ENCODE measurements at regions not wholly inside any gene's neighbourhood (a gene's known extent, or its start where the extent isn't known, plus 50 kb on each side); places are given as distances from the start of the nearest gene placed in this dataset.

DNA sequence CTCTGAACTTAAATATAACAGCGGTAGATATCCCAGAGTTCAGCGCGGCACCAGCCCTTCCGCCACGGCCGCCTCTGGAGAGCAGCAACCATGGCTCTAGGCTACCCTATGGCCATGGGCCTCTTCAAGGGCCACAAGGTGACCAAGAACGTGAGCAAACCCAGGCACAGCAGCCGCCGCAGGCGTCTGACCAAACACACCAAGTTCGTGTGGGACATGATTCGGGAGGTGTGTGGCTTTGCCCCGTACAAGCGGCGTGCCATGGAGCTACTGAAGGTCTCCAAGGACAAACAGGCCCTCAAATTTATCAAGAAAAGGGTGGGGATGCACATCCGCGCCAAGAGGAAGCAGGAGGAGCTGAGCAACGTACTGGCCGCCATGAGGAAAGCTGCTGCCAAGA, 229.0 kb downstream of the ACTL7B start:
- H3K9me3 ChIP-seq (ENCODE audit: control insufficient read depth in 5 of 5, low read length in 5 of 5) = no peaks in the 10 kb centered on the region
- no peaks in the 10 kb centered on the region for H3K36me3 ChIP-seq (ENCODE audit: control insufficient read depth in 5 of 5, insufficient read depth in 5 of 5, low read length in 5 of 5)
- H3K4me1 ChIP-seq (ENCODE audit: control insufficient read depth in 5 of 5, insufficient read depth in 5 of 5, low read length in 5 of 5) = no peaks in the 10 kb centered on the region
- H3K4me3 ChIP-seq (ENCODE audit: low read depth in 1 of 5, low read length in 5 of 5) = no peak overlapping the region
- no peaks in the 10 kb centered on the region for H3K27me3 ChIP-seq (ENCODE audit: control insufficient read depth in 5 of 5, insufficient read depth in 4 of 5, low read length in 5 of 5)
- no peak overlapping the region for H3K27ac ChIP-seq (ENCODE audit: low read depth, low read length)
- H3K9ac ChIP-seq (ENCODE audit: low read length in 5 of 5) = no peak overlapping the region

DNA sequence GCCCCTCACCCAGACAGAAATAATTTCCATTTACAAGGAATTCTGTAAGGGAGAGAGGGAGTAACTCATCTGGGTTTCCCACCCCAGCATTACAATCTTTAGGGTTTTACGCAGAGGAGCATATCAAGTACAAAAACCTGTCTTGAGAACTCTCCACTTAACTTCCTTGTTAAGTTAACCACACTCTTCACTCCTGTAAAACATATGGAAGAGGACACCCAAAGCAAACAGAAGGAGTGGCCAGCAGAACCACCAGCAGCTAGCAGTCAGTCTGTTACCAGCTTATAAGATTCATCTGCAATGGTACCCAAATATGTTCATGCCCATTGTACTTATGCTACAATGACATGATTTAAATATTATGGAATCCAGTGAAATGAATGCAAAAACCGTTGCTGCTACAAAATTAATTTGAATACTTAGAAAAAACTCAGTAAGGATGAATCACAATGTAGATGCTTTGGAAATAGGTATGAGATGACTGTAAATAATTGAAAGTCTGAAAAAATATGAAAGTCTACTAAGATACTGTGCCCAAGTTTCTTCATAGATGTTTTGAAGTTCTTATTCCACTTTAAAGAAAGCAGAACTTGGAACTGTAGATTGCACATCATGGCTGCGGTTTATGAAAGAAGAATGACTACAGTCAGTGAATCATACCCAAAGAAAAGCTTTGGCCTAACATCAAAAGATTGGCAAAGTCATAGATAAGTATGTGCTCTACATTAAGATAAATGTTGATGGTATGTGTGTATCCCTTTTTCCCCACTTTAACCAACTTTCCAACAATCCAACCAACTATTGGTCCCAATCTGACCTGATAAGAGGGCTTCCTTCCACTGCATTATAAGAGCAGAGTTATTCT, 233.6 kb downstream of the ACTL7B start:
- no peaks in the 10 kb centered on the region for H3K27me3 ChIP-seq (ENCODE audit: control insufficient read depth in 5 of 5, insufficient read depth in 4 of 5, low read length in 5 of 5)
- H3K27ac ChIP-seq (ENCODE audit: low read depth, low read length) = no peak overlapping the region
- no peak overlapping the region for H3K9ac ChIP-seq (ENCODE audit: low read length in 5 of 5)
- no peaks in the 10 kb centered on the region for H3K36me3 ChIP-seq (ENCODE audit: control insufficient read depth in 5 of 5, insufficient read depth in 5 of 5, low read length in 5 of 5)
- no peaks in the 10 kb centered on the region for H3K4me1 ChIP-seq (ENCODE audit: control insufficient read depth in 5 of 5, insufficient read depth in 5 of 5, low read length in 5 of 5)
- no peak overlapping the region for H3K4me3 ChIP-seq (ENCODE audit: low read depth in 1 of 5, low read length in 5 of 5)
- no peaks in the 10 kb centered on the region for H3K9me3 ChIP-seq (ENCODE audit: control insufficient read depth in 5 of 5, low read length in 5 of 5)

DNA sequence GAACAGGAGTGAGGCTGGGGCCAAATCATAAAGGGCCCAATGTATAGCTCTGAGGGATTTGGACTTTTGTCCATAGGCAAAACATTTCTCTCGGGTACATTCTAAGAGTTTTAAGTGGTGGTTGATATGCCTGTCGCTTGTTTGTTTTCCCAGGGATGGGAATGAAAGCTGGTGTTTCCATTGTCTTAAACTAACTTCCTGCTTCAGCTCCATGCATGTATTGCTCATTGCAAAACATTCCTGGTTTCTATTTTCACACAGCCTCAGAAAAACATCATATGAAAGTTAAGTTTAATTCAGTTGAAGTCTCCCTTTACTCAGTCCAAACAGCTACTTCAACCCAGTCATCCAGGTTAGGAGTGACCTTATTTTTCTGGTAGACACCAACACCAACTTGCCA, 235.0 kb downstream of the ACTL7B start:
- Histone ChIP-seq H3K36me3 (ENCODE audit: control insufficient read depth in 5 of 5, insufficient read depth in 5 of 5, low read length in 5 of 5) (no peaks in the 10 kb centered on the region), H3K9me3 (ENCODE audit: control insufficient read depth in 5 of 5, low read length in 5 of 5) (no peaks in the 10 kb centered on the region), H3K27me3 (ENCODE audit: control insufficient read depth in 5 of 5, insufficient read depth in 4 of 5, low read length in 5 of 5) (no peaks in the 10 kb centered on the region), H3K4me3 (ENCODE audit: low read depth in 1 of 5, low read length in 5 of 5) (no peak overlapping the region), H3K9ac (ENCODE audit: low read length in 5 of 5) (no peak overlapping the region), H3K27ac (ENCODE audit: low read depth, low read length) (no peak overlapping the region), H3K4me1 (ENCODE audit: control insufficient read depth in 5 of 5, insufficient read depth in 5 of 5, low read length in 5 of 5) (no peaks in the 10 kb centered on the region)

DNA sequence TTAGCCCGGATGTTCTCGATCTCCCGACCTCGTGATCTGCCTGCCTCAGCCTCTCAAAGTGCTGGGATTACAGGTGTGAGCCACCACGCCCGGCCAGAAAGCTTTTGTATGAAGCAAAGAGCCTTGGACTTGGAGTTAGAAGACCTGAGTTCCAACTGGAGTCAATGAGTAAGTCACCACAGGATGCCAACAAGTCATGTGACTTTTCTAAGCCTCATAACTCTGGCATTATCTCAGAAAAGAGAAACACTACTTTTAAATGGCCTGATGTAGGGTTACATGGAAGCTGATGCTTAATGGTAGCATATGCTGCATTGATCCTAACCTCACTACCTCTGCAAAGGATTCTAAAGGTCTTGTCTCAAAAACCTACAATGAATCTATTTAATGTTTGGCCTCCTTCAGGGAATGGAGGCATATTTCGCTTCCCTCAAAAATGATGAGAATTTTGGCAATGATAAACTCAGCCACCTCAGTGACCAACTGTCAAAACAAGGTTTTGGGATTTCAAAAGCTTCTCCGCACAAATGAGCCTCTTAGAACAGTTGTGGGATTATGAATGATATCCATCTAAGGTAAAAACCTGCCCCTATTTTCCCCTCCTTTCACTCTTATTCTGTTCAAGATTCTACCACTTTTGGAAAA, 236.8 kb downstream of the ACTL7B start:
- Histone ChIP-seq H3K27ac (ENCODE audit: low read depth, low read length) (no peak overlapping the region), H3K36me3 (ENCODE audit: control insufficient read depth in 5 of 5, insufficient read depth in 5 of 5, low read length in 5 of 5) (no peaks in the 10 kb centered on the region), H3K9ac (ENCODE audit: low read length in 5 of 5) (no peak overlapping the region), H3K27me3 (ENCODE audit: control insufficient read depth in 5 of 5, insufficient read depth in 4 of 5, low read length in 5 of 5) (no peaks in the 10 kb centered on the region), H3K4me1 (ENCODE audit: control insufficient read depth in 5 of 5, insufficient read depth in 5 of 5, low read length in 5 of 5) (no peaks in the 10 kb centered on the region), H3K9me3 (ENCODE audit: control insufficient read depth in 5 of 5, low read length in 5 of 5) (no peaks in the 10 kb centered on the region), H3K4me3 (ENCODE audit: low read depth in 1 of 5, low read length in 5 of 5) (no peak overlapping the region)

DNA sequence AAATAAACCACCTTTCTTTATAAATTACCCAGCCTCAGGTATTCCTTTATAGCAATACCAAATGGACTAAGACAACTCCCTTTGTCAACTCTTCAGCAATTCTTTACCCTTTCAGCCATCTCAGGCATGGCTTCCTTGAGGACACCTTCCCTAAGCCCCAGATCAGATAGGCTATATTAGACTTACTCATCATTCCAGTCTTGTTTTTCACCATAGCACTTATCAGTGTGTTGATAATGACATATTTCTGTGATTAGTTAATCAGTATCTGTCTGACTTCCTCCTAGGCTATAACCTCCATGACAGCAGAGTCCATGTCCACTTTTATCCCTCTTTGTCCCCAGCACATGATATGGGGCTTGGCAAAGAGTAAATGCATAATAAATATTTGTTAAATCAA, 238.1 kb downstream of the ACTL7B start:
- no peak overlapping the region for H3K27ac ChIP-seq (ENCODE audit: low read depth, low read length)
- no peaks in the 10 kb centered on the region for H3K36me3 ChIP-seq (ENCODE audit: control insufficient read depth in 5 of 5, insufficient read depth in 5 of 5, low read length in 5 of 5)
- H3K9ac ChIP-seq (ENCODE audit: low read length in 5 of 5) = no peak overlapping the region
- no peaks in the 10 kb centered on the region for H3K9me3 ChIP-seq (ENCODE audit: control insufficient read depth in 5 of 5, low read length in 5 of 5)
- no peaks in the 10 kb centered on the region for H3K4me1 ChIP-seq (ENCODE audit: control insufficient read depth in 5 of 5, insufficient read depth in 5 of 5, low read length in 5 of 5)
- H3K27me3 ChIP-seq (ENCODE audit: control insufficient read depth in 5 of 5, insufficient read depth in 4 of 5, low read length in 5 of 5) = no peaks in the 10 kb centered on the region
- no peak overlapping the region for H3K4me3 ChIP-seq (ENCODE audit: low read depth in 1 of 5, low read length in 5 of 5)

DNA sequence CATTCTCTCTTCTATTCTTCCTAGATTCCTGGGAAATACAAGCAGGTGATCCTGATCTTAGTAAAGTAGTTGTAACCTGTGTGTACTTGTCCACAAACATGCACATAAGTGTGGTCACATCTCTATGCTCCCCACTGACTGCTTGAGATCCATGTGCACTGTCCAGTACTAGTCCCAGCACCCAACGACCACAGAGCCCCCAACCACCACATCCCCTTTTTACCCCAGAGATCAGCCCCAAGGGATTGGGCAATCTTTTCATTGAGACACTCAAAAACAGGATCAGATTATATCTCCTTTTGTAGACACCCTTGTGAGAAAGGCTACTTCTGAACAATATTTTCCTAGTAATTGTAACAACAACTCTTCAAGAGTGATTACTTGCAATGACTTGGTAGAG, 240.6 kb downstream of the ACTL7B start:
- no peaks in the 10 kb centered on the region for H3K36me3 ChIP-seq (ENCODE audit: control insufficient read depth in 5 of 5, insufficient read depth in 5 of 5, low read length in 5 of 5)
- H3K9ac ChIP-seq (ENCODE audit: low read length in 5 of 5) = no peak overlapping the region
- H3K4me1 ChIP-seq (ENCODE audit: control insufficient read depth in 5 of 5, insufficient read depth in 5 of 5, low read length in 5 of 5) = no peaks in the 10 kb centered on the region
- H3K4me3 ChIP-seq (ENCODE audit: low read depth in 1 of 5, low read length in 5 of 5) = no peak overlapping the region
- no peaks in the 10 kb centered on the region for H3K27me3 ChIP-seq (ENCODE audit: control insufficient read depth in 5 of 5, insufficient read depth in 4 of 5, low read length in 5 of 5)
- H3K27ac ChIP-seq (ENCODE audit: low read depth, low read length) = no peak overlapping the region
- H3K9me3 ChIP-seq (ENCODE audit: control insufficient read depth in 5 of 5, low read length in 5 of 5) = no peaks in the 10 kb centered on the region

DNA sequence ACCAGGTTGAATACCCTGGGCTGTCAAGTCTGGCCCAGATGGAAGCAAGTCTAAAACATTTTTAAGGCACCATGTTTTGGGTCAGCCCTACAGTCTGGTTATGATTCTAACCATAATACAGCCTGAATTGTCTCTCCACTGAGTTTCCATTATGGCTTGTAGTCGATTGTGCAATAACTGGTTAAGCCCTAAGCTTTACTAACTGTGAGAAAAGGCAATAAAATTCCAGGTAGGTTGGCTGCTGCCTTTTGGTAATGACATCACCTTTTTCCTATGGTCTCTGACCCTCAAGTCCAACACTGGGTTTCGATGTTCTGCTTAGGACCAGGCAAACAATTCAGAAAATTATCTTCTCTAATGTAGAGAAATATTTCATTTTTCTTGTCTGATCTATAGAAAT, 243.3 kb downstream of the ACTL7B start:
- H3K27ac ChIP-seq (ENCODE audit: low read depth, low read length) = no peak overlapping the region
- no peak overlapping the region for H3K4me3 ChIP-seq (ENCODE audit: low read depth in 1 of 5, low read length in 5 of 5)
- no peaks in the 10 kb centered on the region for H3K4me1 ChIP-seq (ENCODE audit: control insufficient read depth in 5 of 5, insufficient read depth in 5 of 5, low read length in 5 of 5)
- no peaks in the 10 kb centered on the region for H3K36me3 ChIP-seq (ENCODE audit: control insufficient read depth in 5 of 5, insufficient read depth in 5 of 5, low read length in 5 of 5)
- H3K9me3 ChIP-seq (ENCODE audit: control insufficient read depth in 5 of 5, low read length in 5 of 5) = no peaks in the 10 kb centered on the region
- H3K9ac ChIP-seq (ENCODE audit: low read length in 5 of 5) = no peak overlapping the region
- no peaks in the 10 kb centered on the region for H3K27me3 ChIP-seq (ENCODE audit: control insufficient read depth in 5 of 5, insufficient read depth in 4 of 5, low read length in 5 of 5)

DNA sequence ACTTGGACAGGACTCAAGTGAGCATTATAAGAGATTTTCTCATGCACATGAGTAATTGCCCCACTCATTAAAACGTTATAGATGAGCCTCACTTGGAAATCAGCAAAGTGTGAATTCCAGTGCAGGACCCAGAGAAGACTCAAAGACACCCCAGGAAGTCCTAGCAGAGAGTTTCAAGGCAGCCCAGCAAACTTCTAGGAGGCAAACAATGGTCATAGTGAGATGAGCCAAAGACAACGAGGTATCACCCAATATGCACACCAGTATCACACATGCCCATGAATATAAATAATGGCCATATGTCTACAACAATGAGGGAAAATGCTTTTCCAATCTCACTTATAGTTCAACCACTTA, 245.9 kb downstream of the ACTL7B start:
- no peak overlapping the region for H3K4me3 ChIP-seq (ENCODE audit: low read depth in 1 of 5, low read length in 5 of 5)
- H3K9ac ChIP-seq (ENCODE audit: low read length in 5 of 5) = no peak overlapping the region
- H3K27me3 ChIP-seq (ENCODE audit: control insufficient read depth in 5 of 5, insufficient read depth in 4 of 5, low read length in 5 of 5) = peaks cover 0 to 3% (median 0%) of the 10 kb centered on the region in 5 donors
- no peaks in the 10 kb centered on the region for H3K9me3 ChIP-seq (ENCODE audit: control insufficient read depth in 5 of 5, low read length in 5 of 5)
- H3K4me1 ChIP-seq (ENCODE audit: control insufficient read depth in 5 of 5, insufficient read depth in 5 of 5, low read length in 5 of 5) = no peaks in the 10 kb centered on the region
- no peaks in the 10 kb centered on the region for H3K36me3 ChIP-seq (ENCODE audit: control insufficient read depth in 5 of 5, insufficient read depth in 5 of 5, low read length in 5 of 5)
- no peak overlapping the region for H3K27ac ChIP-seq (ENCODE audit: low read depth, low read length)

DNA sequence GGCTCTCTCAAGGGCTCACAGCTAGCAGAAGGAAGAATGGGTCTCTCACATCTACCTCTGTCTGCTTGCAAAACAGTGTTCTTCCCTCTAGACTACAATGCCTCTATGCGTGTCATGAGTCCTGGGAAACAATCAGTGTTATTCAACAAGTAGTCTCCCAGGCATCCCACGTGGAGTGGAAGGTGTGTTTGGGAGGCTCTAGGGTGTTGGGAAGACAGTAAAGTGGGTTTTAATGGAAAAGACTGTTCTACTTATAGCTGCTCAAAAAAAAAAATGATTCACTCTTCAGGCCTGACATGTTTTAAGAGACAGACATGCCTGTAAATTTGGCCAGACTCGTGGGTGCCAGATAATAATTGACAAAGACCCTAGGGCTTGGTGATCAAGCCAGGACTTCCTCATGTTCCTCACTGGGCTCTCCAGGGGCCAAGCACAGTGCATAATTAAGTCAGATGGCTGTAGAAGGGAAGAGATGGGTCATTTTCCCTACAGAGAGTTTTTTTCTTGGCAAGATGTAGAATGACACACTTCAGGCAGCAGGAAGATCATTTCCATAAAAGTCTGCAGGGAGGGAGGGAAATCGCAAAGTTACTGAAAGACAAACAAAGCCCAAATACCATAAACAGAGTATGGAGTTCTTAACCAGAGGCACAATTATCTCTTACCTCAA, 246.4 kb downstream of the ACTL7B start:
- no peak overlapping the region for H3K9ac ChIP-seq (ENCODE audit: low read length in 5 of 5)
- H3K9me3 ChIP-seq (ENCODE audit: control insufficient read depth in 5 of 5, low read length in 5 of 5) = no peaks in the 10 kb centered on the region
- no peak overlapping the region for H3K27ac ChIP-seq (ENCODE audit: low read depth, low read length)
- no peaks in the 10 kb centered on the region for H3K4me1 ChIP-seq (ENCODE audit: control insufficient read depth in 5 of 5, insufficient read depth in 5 of 5, low read length in 5 of 5)
- H3K4me3 ChIP-seq (ENCODE audit: low read depth in 1 of 5, low read length in 5 of 5) = no peak overlapping the region
- no peaks in the 10 kb centered on the region for H3K36me3 ChIP-seq (ENCODE audit: control insufficient read depth in 5 of 5, insufficient read depth in 5 of 5, low read length in 5 of 5)
- H3K27me3 ChIP-seq (ENCODE audit: control insufficient read depth in 5 of 5, insufficient read depth in 4 of 5, low read length in 5 of 5) = peaks cover 0 to 3% (median 0%) of the 10 kb centered on the region in 5 donors

DNA sequence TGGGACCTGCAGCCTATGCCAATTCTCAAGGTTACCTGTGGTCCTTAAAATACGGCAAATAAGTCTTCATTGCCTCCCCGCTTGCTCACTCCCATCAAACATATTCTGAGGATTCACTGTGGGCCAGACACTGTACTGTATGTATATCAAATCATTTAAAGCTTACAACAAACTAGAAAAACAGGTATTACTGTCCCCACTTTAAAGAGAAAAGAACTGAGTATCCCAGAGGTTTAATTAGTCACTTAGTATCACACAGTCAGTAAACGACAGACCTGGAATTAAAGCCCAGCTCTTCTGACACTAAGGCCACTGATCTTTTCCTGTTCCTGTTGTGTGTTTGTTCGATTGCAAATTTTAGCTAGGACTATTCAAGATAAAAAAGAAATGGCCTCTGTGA, 248.2 kb downstream of the ACTL7B start:
- no peaks in the 10 kb centered on the region for H3K4me1 ChIP-seq (ENCODE audit: control insufficient read depth in 5 of 5, insufficient read depth in 5 of 5, low read length in 5 of 5)
- H3K9me3 ChIP-seq (ENCODE audit: control insufficient read depth in 5 of 5, low read length in 5 of 5) = no peaks in the 10 kb centered on the region
- H3K9ac ChIP-seq (ENCODE audit: low read length in 5 of 5) = no peak overlapping the region
- H3K36me3 ChIP-seq (ENCODE audit: control insufficient read depth in 5 of 5, insufficient read depth in 5 of 5, low read length in 5 of 5) = no peaks in the 10 kb centered on the region
- H3K4me3 ChIP-seq (ENCODE audit: low read depth in 1 of 5, low read length in 5 of 5) = no peak overlapping the region
- no peak overlapping the region for H3K27ac ChIP-seq (ENCODE audit: low read depth, low read length)
- H3K27me3 ChIP-seq (ENCODE audit: control insufficient read depth in 5 of 5, insufficient read depth in 4 of 5, low read length in 5 of 5) = peaks cover 0 to 3% (median 0%) of the 10 kb centered on the region in 5 donors

Data from subcutaneous abdominal adipose tissue (tissue), 5 donors.